Endothelial cell of umbilical vein (primary cell): ENCODE measurements at regions not wholly inside any gene's neighbourhood (a gene's known extent, or its start where the extent isn't known, plus 50 kb on each side); places are given as distances from the start of the nearest gene placed in this dataset.

Experiments
- BruUV-seq: library from RNA; stranded (reverse); fragments of 400-500 nt; replicated peaks from 2 replicates; lab custom pipeline; 2021; lab: Mats Ljungman, UMichigan
- CTCF ChIA-PET: fragments of 300-600, 350-600 bp; sonication (Branson Sonifier 250); formaldehyde crosslinking; loops from one replicate; lab custom pipeline; 2021; ENCODE audit warnings: antibody characterized with exemption, inconsistent platforms; lab: Charles Lee
- POLR2A ChIA-PET: fragments of 300-600, 350-600 bp; sonication (Branson Sonifier 250); formaldehyde crosslinking; loops from one replicate; lab custom pipeline; 2021; ENCODE audit warnings: antibody characterized with exemption, inconsistent platforms; lab: Charles Lee
- DNase-seq: peaks from one replicate; pipeline ENCODE4 v3.0.0-alpha.2; 2011; ENCODE audit warnings: low read depth, low spot score
- FAIRE-seq: peaks from 2 replicates; lab custom pipeline; 2011; peaks lifted over from hg19 to GRCh38; lab: Jason Lieb, UNC
- H2AFZ ChIP-seq: 2 replicates; pipeline ENCODE4 v1.6.0; 2012; ENCODE audit warnings: low read depth, low read length, control low read depth, inconsistent platforms
- H3K27ac ChIP-seq: 2 replicates; pipeline ENCODE4 v1.5.1; 2011; ENCODE audit warnings: low read depth, mild to moderate bottlenecking, control low read depth, low read length, moderate library complexity; ENCODE audit not compliant: insufficient read depth
- H3K27me3 ChIP-seq, 2 experiments: 2 replicates each; pipeline versions ENCODE4 v1.6.0 to v1.6.1; 2011; ENCODE audit warnings: low read length in 2 of 2, mixed read lengths in 1 of 2; ENCODE audit not compliant: control insufficient read depth in 2 of 2, insufficient read depth in 2 of 2
- H3K36me3 ChIP-seq, 2 experiments: 2 replicates in 1 of 2; 3 replicates in 1 of 2; pipeline ENCODE4 v1.5.1; 2011; ENCODE audit warnings: low read length in 2 of 2, mild to moderate bottlenecking in 1 of 2, moderate library complexity in 1 of 2; ENCODE audit not compliant: control insufficient read depth in 2 of 2, insufficient read depth in 2 of 2; ENCODE audit errors: extremely low read depth in 1 of 2
- H3K4me1 ChIP-seq: 3 replicates; pipeline ENCODE4 v1.5.1; 2011; ENCODE audit warnings: mild to moderate bottlenecking, low read length; ENCODE audit not compliant: control insufficient read depth, insufficient read depth; ENCODE audit errors: extremely low read depth
- H3K4me2 ChIP-seq: 2 replicates; pipeline ENCODE4 v1.6.1; 2011; ENCODE audit warnings: low read length, control low read depth, mixed read lengths; ENCODE audit not compliant: insufficient read depth
- H3K4me3 ChIP-seq, 3 experiments: fragments of 200-600 bp in 1 of 3; sonication (generic), shearing (Covaris generic) in 1 of 3; replicated peaks in 1 of 3; 2 replicates each; pipeline ENCODE4 v1.5.1; 2011 to 2016; ENCODE audit warnings: control low read depth in 3 of 3, low read length in 3 of 3, mild to moderate bottlenecking in 2 of 3, inconsistent platforms in 1 of 3, low read depth in 1 of 3, moderate library complexity in 1 of 3; ENCODE audit not compliant: insufficient read depth in 1 of 3
- H3K79me2 ChIP-seq: 2 replicates; pipeline ENCODE4 v1.6.0; 2012; ENCODE audit warnings: low read length, inconsistent platforms; ENCODE audit not compliant: control insufficient read depth, insufficient read depth
- H3K9ac ChIP-seq: replicated peaks from 2 replicates; pipeline ENCODE3; 2011; ENCODE audit warnings: low read length, control low read depth; ENCODE audit not compliant: insufficient read depth; ENCODE audit errors: extremely low read depth
- H3K9me1 ChIP-seq: replicated peaks from 3 replicates; pipeline ENCODE4 v1.6.0; 2011; ENCODE audit warnings: mild to moderate bottlenecking, low read length; ENCODE audit not compliant: control insufficient read depth, insufficient read depth; ENCODE audit errors: extremely low read depth
- H3K9me3 ChIP-seq: replicated peaks from 2 replicates; pipeline ENCODE4 v1.5.1; 2012; ENCODE audit warnings: low read length, inconsistent platforms; ENCODE audit not compliant: control insufficient read depth, insufficient read depth
- H4K20me1 ChIP-seq: replicated peaks from 2 replicates; pipeline ENCODE3; 2011; ENCODE audit warnings: mild to moderate bottlenecking, low read length; ENCODE audit not compliant: control insufficient read depth, insufficient read depth; ENCODE audit errors: extremely low read depth
- EZH2 ChIP-seq: IDR thresholded peaks from 2 replicates; pipeline ENCODE4 v1.6.1; 2012; ENCODE audit warnings: borderline replicate concordance, low read depth, mild to moderate bottlenecking, moderate library complexity, low read length, inconsistent platforms; ENCODE audit not compliant: severe bottlenecking
- FOS ChIP-seq: IDR thresholded peaks from 2 replicates; pipeline ENCODE4 v1.6.1; 2011; ENCODE audit warnings: mild to moderate bottlenecking, low read length, moderate library complexity, borderline replicate concordance; ENCODE audit not compliant: insufficient read depth
- GATA2 ChIP-seq: IDR thresholded peaks from 2 replicates; pipeline ENCODE4 v1.7.0; 2011; ENCODE audit warnings: low read depth, mild to moderate bottlenecking, moderate library complexity, mixed read lengths, low read length; ENCODE audit not compliant: insufficient read length, insufficient read depth
- JUN ChIP-seq: IDR thresholded peaks from 2 replicates; pipeline ENCODE4 v1.6.1; 2011; ENCODE audit warnings: borderline replicate concordance, low read depth; ENCODE audit not compliant: insufficient read length, insufficient read depth
- MYC ChIP-seq: IDR thresholded peaks from one replicate; pipeline ENCODE4 v1.6.1; 2011; ENCODE audit warnings: mild to moderate bottlenecking, low read depth, low read length
- POLR2A ChIP-seq: IDR thresholded peaks from 2 replicates; pipeline ENCODE4 v1.6.1; 2012; ENCODE audit warnings: low read depth, mild to moderate bottlenecking, control low read depth, low read length
- POLR2AphosphoS5 ChIP-seq: IDR thresholded peaks from 2 replicates; pipeline ENCODE4 v1.6.1; 2012; ENCODE audit warnings: low read depth, mild to moderate bottlenecking, control low read depth, low read length, moderate library complexity; ENCODE audit not compliant: insufficient read depth
- dilution Hi-C: fragments of 300-500 bp; cut with MboI; formaldehyde crosslinking; loops from one replicate; pipeline ENCODE4 v1.15.0; 2019; ENCODE audit warnings: low sequenced_read_pairs; ENCODE audit not compliant: extremely low pct_ligation_motif_present
- intact Hi-C: fragments of 100-400 bp; cut with micrococcal nuclease; formaldehyde crosslinking; loops from one replicate; pipeline ENCODE4 v1.10.0; 2022
- TF ChIP-seq, protein P1 (sequence below): IDR thresholded peaks from 2 replicates; pipeline ENCODE4 v1.6.1; 2011; ENCODE audit not compliant: insufficient read depth, insufficient read length
- TF ChIP-seq, protein P2 (sequence below), 2 donors: IDR thresholded peaks; 1 replicate in 1 of 2; 2 replicates in 1 of 2; pipeline ENCODE4 v1.5.1; 2011; ENCODE audit warnings: low read length in 2 of 2, mild to moderate bottlenecking in 2 of 2, moderate library complexity in 2 of 2, control low read depth in 1 of 2, inconsistent platforms in 1 of 2, low read depth in 1 of 2; ENCODE audit not compliant: insufficient read depth in 1 of 2; ENCODE audit errors: extremely low read depth in 1 of 2

DNA sequence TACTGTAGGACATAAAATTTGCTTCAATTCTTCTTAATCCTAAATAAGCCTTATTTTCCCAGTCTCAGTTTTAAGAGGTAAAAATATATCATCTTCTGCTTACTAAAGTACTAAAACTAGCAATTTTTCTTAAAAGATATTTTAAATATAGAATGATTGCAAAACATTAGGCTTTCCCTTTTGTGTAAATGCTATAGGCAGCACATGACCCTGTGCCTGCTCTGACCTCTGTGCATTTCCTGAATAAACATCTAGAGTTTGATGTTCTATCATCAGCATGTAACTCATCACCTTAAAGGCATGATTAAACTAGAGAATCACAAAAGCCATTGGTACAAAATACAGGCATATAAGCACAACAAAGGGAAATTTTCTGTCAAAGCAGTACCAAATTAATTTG lies 422.7 kb downstream of the TFAP2B start:
- Histone ChIP-seq H3K27me3 (no peaks in the 10 kb centered on the region), H3K4me3 (no peak overlapping the region), H3K9ac (no peak overlapping the region), H3K36me3 (no peaks in the 10 kb centered on the region), H3K4me2 (no peak overlapping the region), H3K79me2 (no peaks in the 10 kb centered on the region), H3K9me1 (no peaks in the 10 kb centered on the region), H3K4me1 (no peaks in the 10 kb centered on the region), H2AFZ (no peak overlapping the region), H3K9me3 (peaks cover 2% of the 10 kb centered on the region), H4K20me1 (no peaks in the 10 kb centered on the region), H3K27ac (no peak overlapping the region)
- CTCF ChIA-PET = no interaction called here
- TF ChIP-seq, protein P1, sequence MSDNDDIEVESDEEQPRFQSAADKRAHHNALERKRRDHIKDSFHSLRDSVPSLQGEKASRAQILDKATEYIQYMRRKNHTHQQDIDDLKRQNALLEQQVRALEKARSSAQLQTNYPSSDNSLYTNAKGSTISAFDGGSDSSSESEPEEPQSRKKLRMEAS = no peak
- no TSS peak for BruUV-seq
- no peak for FAIRE-seq
- no peak for DNase-seq
- intact Hi-C loops (no loop called here), dilution Hi-C loops (no loop called here)
- POLR2A ChIA-PET = no interaction called here

DNA sequence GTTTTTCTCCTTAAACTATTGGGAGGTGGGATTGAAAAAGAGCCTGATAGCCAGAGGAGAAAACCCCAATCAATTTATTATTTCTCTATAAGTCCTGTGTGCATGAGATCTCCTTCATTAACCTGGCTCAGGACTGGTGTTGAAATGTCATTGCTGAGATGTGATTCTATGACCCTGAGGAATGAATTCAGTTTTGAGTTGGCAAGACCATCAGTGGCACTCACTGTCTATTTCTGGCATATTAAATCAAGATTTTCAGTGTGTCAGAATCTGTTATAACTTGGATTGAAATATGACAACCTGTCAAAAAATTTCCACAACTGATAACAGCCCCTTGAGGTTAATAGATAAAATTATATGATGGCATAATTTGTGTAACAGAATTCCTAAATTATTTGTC lies 431.1 kb downstream of the TFAP2B start:
- POLR2A ChIA-PET = no interaction called here
- DNase-seq = no peak
- CTCF ChIA-PET = no interaction called here
- H3K27ac ChIP-seq = no peak overlapping the region
- intact Hi-C loops = no loop called here
- no peaks in the 10 kb centered on the region for H3K36me3 ChIP-seq
- no peak overlapping the region for H3K9ac ChIP-seq
- H3K9me3 ChIP-seq = peaks cover 2% of the 10 kb centered on the region
- TF ChIP-seq GATA2 = no peak
- TF ChIP-seq POLR2A = no peak
- TF ChIP-seq POLR2AphosphoS5 = no peak
- TF ChIP-seq, protein P2, sequence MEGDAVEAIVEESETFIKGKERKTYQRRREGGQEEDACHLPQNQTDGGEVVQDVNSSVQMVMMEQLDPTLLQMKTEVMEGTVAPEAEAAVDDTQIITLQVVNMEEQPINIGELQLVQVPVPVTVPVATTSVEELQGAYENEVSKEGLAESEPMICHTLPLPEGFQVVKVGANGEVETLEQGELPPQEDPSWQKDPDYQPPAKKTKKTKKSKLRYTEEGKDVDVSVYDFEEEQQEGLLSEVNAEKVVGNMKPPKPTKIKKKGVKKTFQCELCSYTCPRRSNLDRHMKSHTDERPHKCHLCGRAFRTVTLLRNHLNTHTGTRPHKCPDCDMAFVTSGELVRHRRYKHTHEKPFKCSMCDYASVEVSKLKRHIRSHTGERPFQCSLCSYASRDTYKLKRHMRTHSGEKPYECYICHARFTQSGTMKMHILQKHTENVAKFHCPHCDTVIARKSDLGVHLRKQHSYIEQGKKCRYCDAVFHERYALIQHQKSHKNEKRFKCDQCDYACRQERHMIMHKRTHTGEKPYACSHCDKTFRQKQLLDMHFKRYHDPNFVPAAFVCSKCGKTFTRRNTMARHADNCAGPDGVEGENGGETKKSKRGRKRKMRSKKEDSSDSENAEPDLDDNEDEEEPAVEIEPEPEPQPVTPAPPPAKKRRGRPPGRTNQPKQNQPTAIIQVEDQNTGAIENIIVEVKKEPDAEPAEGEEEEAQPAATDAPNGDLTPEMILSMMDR (IDR thresholded peaks at IDR 0.05; ENCODE audit: extremely low read depth in 1 of 2, insufficient read depth in 1 of 2, low read depth in 1 of 2, low read length in 2 of 2) = no peak
- TF ChIP-seq JUN = no peak
- TF ChIP-seq, protein P1 = no peak
- no peak for TF ChIP-seq MYC
- TF ChIP-seq EZH2 = no peak
- no peak for TF ChIP-seq FOS
- no peak overlapping the region for H3K4me3 ChIP-seq
- H2AFZ ChIP-seq = no peak overlapping the region
- dilution Hi-C loops = no loop called here
- H3K27me3 ChIP-seq = no peaks in the 10 kb centered on the region
- no peaks in the 10 kb centered on the region for H3K79me2 ChIP-seq
- H3K4me2 ChIP-seq = no peak overlapping the region
- H3K9me1 ChIP-seq = no peaks in the 10 kb centered on the region
- no TSS peak for BruUV-seq
- H3K4me1 ChIP-seq = no peaks in the 10 kb centered on the region
- H4K20me1 ChIP-seq = no peaks in the 10 kb centered on the region
- FAIRE-seq = no peak
